ENCODE measurements at regions not wholly inside any gene's neighbourhood (a gene's known extent, or its start where the extent isn't known, plus 50 kb on each side); places are given as distances from the start of the nearest gene placed in this dataset.

- TF ChIP-seq CTCF (conservative IDR thresholded peaks at IDR 0.05 in 1 of 2, IDR thresholded peaks at IDR 0.05 in 1 of 2; ENCODE audit: low read depth in 1 of 2, low read length in 2 of 2), result peak; percentile 76 to 84
- no peak for TF ChIP-seq EZH2 (IDR thresholded peaks at IDR 0.05; ENCODE audit: low read length, missing control alignments)
Measured at GRCh38 chr2:105545730-105546627, 147.1 kb upstream of the FHL2 start.
